Neutrophil (primary cell): ENCODE measurements at regions not wholly inside any gene's neighbourhood (a gene's known extent, or its start where the extent isn't known, plus 50 kb on each side); places are given as distances from the start of the nearest gene placed in this dataset.

Experiments used
- H3K27ac ChIP-seq: fragments of 200-600 bp; sonication (generic); 2 replicates; pipeline ENCODE4 v1.5.1; 2016; ENCODE audit warnings: mild to moderate bottlenecking, moderate library complexity
- H3K27me3 ChIP-seq: fragments of 200-600 bp; sonication (generic); 2 replicates; pipeline ENCODE4 v1.6.0; 2016; ENCODE audit warnings: mild to moderate bottlenecking
- H3K36me3 ChIP-seq: fragments of 200-600 bp; sonication (generic); 2 replicates; pipeline ENCODE4 v1.5.1; 2017
- H3K4me1 ChIP-seq, 2 experiments: fragments of 200-600 bp in 1 of 2; sonication (generic) in 1 of 2; 1 replicate in 1 of 2; 2 replicates in 1 of 2; pipeline versions ENCODE4 v1.5.1 to v1.6.1; 2013 to 2016; ENCODE audit warnings: low read depth in 1 of 2, low read length in 1 of 2, mild to moderate bottlenecking in 1 of 2, moderate library complexity in 1 of 2; ENCODE audit not compliant: control insufficient read depth in 1 of 2, insufficient read depth in 1 of 2
- H3K4me3 ChIP-seq, 2 experiments: fragments of 200-600 bp in 1 of 2; sonication (generic) in 1 of 2; 1 replicate in 1 of 2; 2 replicates in 1 of 2; pipeline ENCODE4 v1.5.1; 2013 to 2016; ENCODE audit warnings: low read depth in 1 of 2, low read length in 1 of 2, mild to moderate bottlenecking in 1 of 2, moderate library complexity in 1 of 2
- H3K9me3 ChIP-seq: fragments of 200-600 bp; sonication (generic); 2 replicates; pipeline ENCODE4 v1.5.1; 2016
- CTCF ChIP-seq: fragments of 200-600 bp; sonication (generic); IDR thresholded peaks from 2 replicates; pipeline ENCODE4 v1.5.1; 2016; ENCODE audit warnings: antibody characterized with exemption

- TF ChIP-seq CTCF = no peak
- H3K27me3 ChIP-seq = peaks cover under 1% of the 10 kb centered on the region
Observed at GRCh38 chr9:109926421-109926869, 146.4 kb downstream of the PALM2AKAP2 start.

GRCh38 chr9:109931623-109932022 is 151.6 kb downstream of the PALM2AKAP2 start:
- H3K9me3 ChIP-seq = no peaks in the 10 kb centered on the region
- no peaks in the 10 kb centered on the region for H3K36me3 ChIP-seq
- no peak overlapping the region for H3K4me3 ChIP-seq
- H3K27me3 ChIP-seq = peaks cover 7% of the 10 kb centered on the region
- H3K27ac ChIP-seq = no peak overlapping the region
- no peaks in the 10 kb centered on the region for H3K4me1 ChIP-seq
- no peak for TF ChIP-seq CTCF

More at GRCh38 chr9:109926421-109926869, 146.4 kb downstream of the PALM2AKAP2 start:
- Histone ChIP-seq H3K4me3 (no peak overlapping the region), H3K36me3 (no peaks in the 10 kb centered on the region), H3K9me3 (no peaks in the 10 kb centered on the region), H3K27ac (no peak overlapping the region), H3K4me1 (no peaks in the 10 kb centered on the region)

- Histone ChIP-seq H3K27ac (no peak overlapping the region), H3K4me1 (no peaks in the 10 kb centered on the region), H3K36me3 (no peaks in the 10 kb centered on the region), H3K9me3 (no peaks in the 10 kb centered on the region), H3K27me3 (peaks cover 7% of the 10 kb centered on the region), H3K4me3 (no peak overlapping the region)
- no peak for TF ChIP-seq CTCF
Observed at GRCh38 chr9:109934136-109934856, 154.3 kb downstream of the PALM2AKAP2 start.

DNA sequence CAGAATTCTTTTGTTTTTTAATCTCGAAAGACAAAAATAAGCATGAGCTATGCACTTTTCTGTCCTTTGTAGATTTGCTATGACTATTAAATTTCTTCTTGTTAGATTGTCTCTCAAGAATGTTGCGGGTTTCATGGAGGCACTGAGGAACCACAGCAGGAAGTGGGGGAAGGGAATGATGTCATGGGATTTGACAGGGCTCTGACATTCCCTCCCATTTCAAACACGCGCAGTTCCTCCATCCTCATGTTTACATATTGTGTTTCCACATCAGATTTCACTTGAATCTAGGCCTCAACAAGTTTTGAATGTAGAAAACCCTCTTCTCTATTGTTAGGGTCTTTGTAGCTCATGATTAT is 154.8 kb downstream of the PALM2AKAP2 start:
- Histone ChIP-seq H3K27me3 (peaks cover 7% of the 10 kb centered on the region), H3K4me1 (no peaks in the 10 kb centered on the region), H3K9me3 (no peaks in the 10 kb centered on the region), H3K27ac (no peak overlapping the region), H3K4me3 (no peak overlapping the region), H3K36me3 (no peaks in the 10 kb centered on the region)
- TF ChIP-seq CTCF = no peak

DNA sequence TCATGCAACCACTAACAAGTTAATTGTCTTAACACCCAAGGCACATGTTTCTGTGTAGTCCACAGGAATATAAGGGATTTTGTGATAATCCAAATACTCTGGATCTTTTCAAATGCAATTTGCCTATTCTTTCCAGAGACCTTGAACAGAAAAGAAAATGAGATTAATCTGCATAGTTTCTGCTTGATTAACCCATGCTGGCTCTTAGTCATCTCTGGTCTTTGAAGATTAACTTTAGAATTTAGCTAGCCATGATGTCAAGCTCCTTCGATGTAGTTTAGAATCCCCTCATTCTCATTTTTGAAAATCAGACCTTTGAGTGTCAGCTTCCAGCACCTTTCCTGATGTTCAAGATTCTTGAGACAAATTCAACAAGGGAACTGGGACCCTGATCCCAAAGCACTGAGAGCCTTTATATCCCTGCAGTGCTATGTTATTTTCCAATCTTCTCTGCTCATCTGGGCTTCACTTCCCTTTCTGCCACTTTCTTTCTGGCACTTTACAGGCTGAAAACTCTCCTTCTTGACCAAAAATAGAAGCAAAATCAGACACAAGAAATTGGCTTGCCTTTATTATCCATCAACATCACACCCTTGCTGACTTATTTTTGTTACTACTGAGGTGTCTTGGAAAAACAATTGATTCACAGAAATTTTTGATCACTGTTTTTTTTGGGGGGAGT is 155.5 kb downstream of the PALM2AKAP2 start:
- no peaks in the 10 kb centered on the region for H3K36me3 ChIP-seq
- peaks cover 7% of the 10 kb centered on the region for H3K27me3 ChIP-seq
- TF ChIP-seq CTCF = no peak
- H3K9me3 ChIP-seq = no peaks in the 10 kb centered on the region
- H3K27ac ChIP-seq = no peak overlapping the region
- no peak overlapping the region for H3K4me3 ChIP-seq
- no peaks in the 10 kb centered on the region for H3K4me1 ChIP-seq
